ENCODE measurements at regions not wholly inside any gene's neighbourhood (a gene's known extent, or its start where the extent isn't known, plus 50 kb on each side); places are given as distances from the start of the nearest gene placed in this dataset.

- Histone ChIP-seq H3K4me3 (no peak overlapping the region), H3K27ac (no peak overlapping the region), H3K4me1 (no peaks in the 10 kb centered on the region), H3K9me3 (no peaks in the 10 kb centered on the region), H3K27me3 (ENCODE audit: low read depth) (no peaks in the 10 kb centered on the region), H3K36me3 (no peaks in the 10 kb centered on the region)
- intact Hi-C loops (cut with DNase I) = no loop called here
- no peak for TF ChIP-seq CTCF (IDR thresholded peaks at IDR 0.05)
- ATAC-seq = no peak
- DNase-seq = no peak
These were observed 441.3 kb upstream of the CCNG1 start for GRCh38 chr5:162996053-162996452.

- DNase-seq (no peak), ATAC-seq (no peak)
- H3K4me1 ChIP-seq = no peaks in the 10 kb centered on the region
- no peaks in the 10 kb centered on the region for H3K36me3 ChIP-seq
- intact Hi-C loops (cut with DNase I) = no loop called here
- no peak for TF ChIP-seq CTCF (IDR thresholded peaks at IDR 0.05)
- no peaks in the 10 kb centered on the region for H3K9me3 ChIP-seq
- H3K27ac ChIP-seq = no peak overlapping the region
- no peak overlapping the region for H3K4me3 ChIP-seq
- no peaks in the 10 kb centered on the region for H3K27me3 ChIP-seq (ENCODE audit: low read depth)
These were observed 431.4 kb upstream of the CCNG1 start for GRCh38 chr5:163005949-163006348.

- Histone ChIP-seq H3K9me3 (no peaks in the 10 kb centered on the region), H3K36me3 (no peaks in the 10 kb centered on the region), H3K27ac (no peak overlapping the region), H3K4me1 (no peaks in the 10 kb centered on the region), H3K4me3 (no peak overlapping the region), H3K27me3 (ENCODE audit: low read depth) (no peaks in the 10 kb centered on the region)
- DNase-seq (no peak), ATAC-seq (no peak)
- no peak for TF ChIP-seq CTCF (IDR thresholded peaks at IDR 0.05)
- intact Hi-C loops (cut with DNase I) = no loop called here
These were observed 414.7 kb upstream of the CCNG1 start for GRCh38 chr5:163022582-163023128.

GRCh38 chr5:163023846-163024245 is 413.5 kb upstream of the CCNG1 start:
- Histone ChIP-seq H3K36me3 (no peaks in the 10 kb centered on the region), H3K4me3 (no peak overlapping the region), H3K4me1 (no peaks in the 10 kb centered on the region), H3K27ac (no peak overlapping the region), H3K9me3 (no peaks in the 10 kb centered on the region), H3K27me3 (ENCODE audit: low read depth) (no peaks in the 10 kb centered on the region)
- ATAC-seq = no peak
- no peak for DNase-seq
- TF ChIP-seq CTCF (IDR thresholded peaks at IDR 0.05) = no peak
- intact Hi-C loops (cut with DNase I) = no loop called here

- H3K36me3 ChIP-seq = no peaks in the 10 kb centered on the region
- no peak overlapping the region for H3K27ac ChIP-seq
- no peak for DNase-seq
- H3K27me3 ChIP-seq (ENCODE audit: low read depth) = no peaks in the 10 kb centered on the region
- intact Hi-C loops (cut with DNase I) = no loop called here
- no peaks in the 10 kb centered on the region for H3K4me1 ChIP-seq
- no peak overlapping the region for H3K4me3 ChIP-seq
- TF ChIP-seq CTCF (IDR thresholded peaks at IDR 0.05) = no peak
- no peaks in the 10 kb centered on the region for H3K9me3 ChIP-seq
- no peak for ATAC-seq
These were observed 412.5 kb upstream of the CCNG1 start for GRCh38 chr5:163024936-163025335.

GRCh38 chr5:163033656-163034055 is 403.7 kb upstream of the CCNG1 start:
- ATAC-seq (no peak), DNase-seq (no peak)
- Histone ChIP-seq H3K4me1 (no peaks in the 10 kb centered on the region), H3K27me3 (ENCODE audit: low read depth) (no peaks in the 10 kb centered on the region), H3K27ac (no peak overlapping the region), H3K4me3 (no peak overlapping the region), H3K36me3 (no peaks in the 10 kb centered on the region), H3K9me3 (no peaks in the 10 kb centered on the region)
- no peak for TF ChIP-seq CTCF (IDR thresholded peaks at IDR 0.05)
- intact Hi-C loops (cut with DNase I) = no loop called here
